Suprapubic skin (tissue), 4 donors: ENCODE measurements at regions not wholly inside any gene's neighbourhood (a gene's known extent, or its start where the extent isn't known, plus 50 kb on each side); places are given as distances from the start of the nearest gene placed in this dataset.

Experiments
- DNase-seq, 2 donors: peaks; one replicate each; pipeline ENCODE4 v3.0.0-alpha.2; 2019; ENCODE audit warnings: low spot score in 2 of 2
- H3K27ac ChIP-seq: fragments of 200-600 bp; sonication (generic); one replicate; pipeline ENCODE4 v1.5.1; 2019
- H3K27me3 ChIP-seq: fragments of 200-600 bp; sonication (generic); one replicate; pipeline ENCODE4 v1.5.1; 2019
- H3K36me3 ChIP-seq: fragments of 200-600 bp; sonication (generic); one replicate; pipeline ENCODE4 v1.5.1; 2019
- H3K4me1 ChIP-seq: fragments of 200-600 bp; sonication (generic); one replicate; pipeline ENCODE4 v1.5.1; 2019
- H3K4me3 ChIP-seq: fragments of 200-600 bp; sonication (generic); one replicate; pipeline ENCODE4 v1.5.1; 2019; ENCODE audit warnings: mild to moderate bottlenecking
- H3K9me3 ChIP-seq: fragments of 200-600 bp; sonication (generic); one replicate; pipeline ENCODE4 v1.5.1; 2019
- EP300 ChIP-seq: sonication (generic); formaldehyde crosslinking; IDR thresholded peaks from one replicate; pipeline ENCODE4 v1.6.1; 2017; ENCODE audit warnings: antibody characterized with exemption
- POLR2A ChIP-seq, 2 donors: fragments of 450-650 bp; IDR thresholded peaks; one replicate each; pipeline ENCODE4 v1.6.1; 2017; ENCODE audit warnings: antibody characterized with exemption in 2 of 2, mild to moderate bottlenecking in 2 of 2, moderate library complexity in 2 of 2
- POLR2AphosphoS5 ChIP-seq, 3 donors: sonication (generic); formaldehyde crosslinking; IDR thresholded peaks; one replicate each; pipeline ENCODE4 v1.6.1; 2017; ENCODE audit warnings: antibody characterized with exemption in 3 of 3
- WGBS: methylation state at CpG from one replicate; pipeline ENCODE4 v1.1.5; 2018; 5-methylcytosine and 5-hydroxymethylcytosine counted together
- TF ChIP-seq, protein P1 (sequence below), 2 donors: fragments of 200-600 bp in 1 of 2; fragments of 450-650 bp in 1 of 2; sonication (generic) in 1 of 2; IDR thresholded peaks; one replicate each; pipeline ENCODE4 v1.5.1; 2016 to 2019; ENCODE audit warnings: antibody characterized with exemption in 2 of 2, mild to moderate bottlenecking in 1 of 2, moderate library complexity in 1 of 2

DNA sequence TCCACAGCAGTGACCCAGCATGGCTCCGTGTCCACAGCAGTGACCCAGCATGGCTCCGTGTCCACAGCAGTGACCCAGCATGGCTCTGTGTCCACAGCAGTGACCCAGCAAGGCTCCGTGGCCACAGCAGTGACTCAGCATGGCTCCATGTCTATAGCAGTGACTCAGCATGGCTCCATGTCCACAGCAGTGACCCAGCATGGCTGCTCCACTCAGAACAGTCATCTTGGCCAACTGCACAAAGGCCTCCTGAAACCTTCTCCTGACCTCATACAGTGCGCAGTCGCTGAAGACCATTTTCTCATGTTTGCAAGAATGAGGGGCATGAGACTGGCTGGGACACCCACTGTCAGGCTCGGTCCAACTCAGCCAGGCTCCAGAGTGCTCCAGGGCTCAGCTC is 333.4 kb upstream of the RAB6C start:
- WGBS, result 77% methylated on average over 3 of the region's 6 CpGs
- DNase-seq, result no peak
- no peaks in the 10 kb centered on the region for H3K4me1 ChIP-seq
- no peak overlapping the region for H3K27ac ChIP-seq
- TF ChIP-seq POLR2AphosphoS5 (IDR thresholded peaks at IDR 0.05) (no peak), POLR2A (IDR thresholded peaks at IDR 0.05) (no peak), EP300 (no peak)
- TF ChIP-seq, protein P1, sequence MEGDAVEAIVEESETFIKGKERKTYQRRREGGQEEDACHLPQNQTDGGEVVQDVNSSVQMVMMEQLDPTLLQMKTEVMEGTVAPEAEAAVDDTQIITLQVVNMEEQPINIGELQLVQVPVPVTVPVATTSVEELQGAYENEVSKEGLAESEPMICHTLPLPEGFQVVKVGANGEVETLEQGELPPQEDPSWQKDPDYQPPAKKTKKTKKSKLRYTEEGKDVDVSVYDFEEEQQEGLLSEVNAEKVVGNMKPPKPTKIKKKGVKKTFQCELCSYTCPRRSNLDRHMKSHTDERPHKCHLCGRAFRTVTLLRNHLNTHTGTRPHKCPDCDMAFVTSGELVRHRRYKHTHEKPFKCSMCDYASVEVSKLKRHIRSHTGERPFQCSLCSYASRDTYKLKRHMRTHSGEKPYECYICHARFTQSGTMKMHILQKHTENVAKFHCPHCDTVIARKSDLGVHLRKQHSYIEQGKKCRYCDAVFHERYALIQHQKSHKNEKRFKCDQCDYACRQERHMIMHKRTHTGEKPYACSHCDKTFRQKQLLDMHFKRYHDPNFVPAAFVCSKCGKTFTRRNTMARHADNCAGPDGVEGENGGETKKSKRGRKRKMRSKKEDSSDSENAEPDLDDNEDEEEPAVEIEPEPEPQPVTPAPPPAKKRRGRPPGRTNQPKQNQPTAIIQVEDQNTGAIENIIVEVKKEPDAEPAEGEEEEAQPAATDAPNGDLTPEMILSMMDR (IDR thresholded peaks at IDR 0.05), result no peak
- no peak overlapping the region for H3K4me3 ChIP-seq
- no peaks in the 10 kb centered on the region for H3K9me3 ChIP-seq
- no peaks in the 10 kb centered on the region for H3K36me3 ChIP-seq
- H3K27me3 ChIP-seq, result peaks cover 4% of the 10 kb centered on the region

DNA sequence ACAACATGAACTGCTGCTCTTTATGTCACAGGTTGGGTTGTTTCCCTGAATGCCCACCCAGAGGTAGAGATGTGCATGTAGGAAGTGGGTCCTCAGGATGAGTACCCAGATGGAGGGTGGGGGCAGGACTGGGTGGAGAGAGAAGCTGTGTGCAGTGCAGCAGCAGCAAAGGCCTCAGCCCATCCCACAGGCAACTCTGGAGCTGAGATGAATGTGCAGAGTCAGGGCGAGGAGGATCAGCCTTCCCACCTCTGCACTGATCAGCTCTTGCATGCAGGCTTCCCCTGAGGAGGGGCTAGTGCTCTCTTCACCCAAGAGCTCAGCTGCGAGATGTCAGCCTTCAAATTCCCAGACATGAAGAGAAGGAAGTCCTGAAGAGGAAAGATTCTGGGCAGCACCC is 326.2 kb upstream of the RAB6C start:
- WGBS, result 79% methylated on average over 2 of the region's 2 CpGs
- H3K36me3 ChIP-seq, result no peaks in the 10 kb centered on the region
- H3K9me3 ChIP-seq, result peaks cover under 1% of the 10 kb centered on the region
- no peak for DNase-seq
- H3K4me3 ChIP-seq, result no peak overlapping the region
- H3K4me1 ChIP-seq, result no peaks in the 10 kb centered on the region
- TF ChIP-seq POLR2A (IDR thresholded peaks at IDR 0.05), result no peak
- TF ChIP-seq, protein P1 (IDR thresholded peaks at IDR 0.05), result no peak
- TF ChIP-seq EP300, result no peak
- H3K27ac ChIP-seq, result no peak overlapping the region
- H3K27me3 ChIP-seq, result peaks cover 4% of the 10 kb centered on the region

DNA sequence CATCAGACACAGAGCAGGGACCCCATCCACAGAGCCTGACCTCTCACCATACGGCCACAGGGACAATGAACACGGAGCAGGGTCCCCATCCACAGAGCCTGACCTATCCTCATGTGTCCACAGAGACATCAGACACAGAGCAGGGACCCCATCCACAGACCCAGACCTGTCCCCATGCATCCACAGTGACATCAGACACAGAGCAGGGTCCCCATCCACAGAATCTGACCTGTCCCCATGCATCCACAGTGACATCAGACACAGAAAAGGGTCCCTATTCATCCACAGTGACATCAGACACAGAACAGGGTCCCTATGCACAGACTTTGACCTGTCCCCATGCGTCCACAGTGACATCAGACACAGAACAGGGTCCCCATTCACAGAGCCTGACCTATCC is 325.1 kb upstream of the RAB6C start:
- Histone ChIP-seq H3K9me3 (peaks cover 7% of the 10 kb centered on the region), H3K4me1 (no peaks in the 10 kb centered on the region), H3K27me3 (no peaks in the 10 kb centered on the region), H3K27ac (no peak overlapping the region), H3K4me3 (no peak overlapping the region), H3K36me3 (no peaks in the 10 kb centered on the region)
- WGBS, result 66% methylated on average over 3 of the region's 3 CpGs
- no peak for DNase-seq
- no peak for TF ChIP-seq POLR2A (IDR thresholded peaks at IDR 0.05)
- TF ChIP-seq EP300, result no peak
- no peak for TF ChIP-seq POLR2AphosphoS5 (IDR thresholded peaks at IDR 0.05)
- TF ChIP-seq, protein P1 (IDR thresholded peaks at IDR 0.05), result no peak

GRCh38 chr2:129656081-129656598 is 323.3 kb upstream of the RAB6C start:
- no peak for DNase-seq
- Histone ChIP-seq H3K4me1 (no peaks in the 10 kb centered on the region), H3K9me3 (peaks cover 7% of the 10 kb centered on the region), H3K27ac (no peak overlapping the region), H3K36me3 (no peaks in the 10 kb centered on the region), H3K4me3 (no peak overlapping the region), H3K27me3 (no peaks in the 10 kb centered on the region)
- 60% methylated on average over 6 of the region's 6 CpGs for WGBS
- TF ChIP-seq, protein P1 (IDR thresholded peaks at IDR 0.05), result no peak
- TF ChIP-seq EP300 (no peak), POLR2A (IDR thresholded peaks at IDR 0.05) (no peak)

DNA sequence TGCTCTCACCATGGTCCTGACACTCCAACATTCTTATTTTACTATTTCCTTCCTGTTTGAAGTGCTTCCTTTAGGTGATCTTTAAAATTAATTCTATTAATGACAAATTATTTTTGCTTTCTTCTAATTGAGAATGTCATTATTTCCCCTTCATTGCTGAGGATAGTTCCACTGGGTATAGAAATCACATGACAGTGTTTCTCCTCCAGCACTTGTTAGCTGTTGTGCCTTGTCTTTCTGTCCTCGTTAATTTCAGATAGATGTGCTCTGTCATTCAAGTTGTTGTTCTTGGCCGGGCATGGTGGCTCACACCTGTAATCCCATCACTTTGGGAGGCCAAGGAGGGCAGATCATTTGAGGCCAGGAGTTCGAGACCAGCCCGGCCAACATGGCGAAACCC is 321.0 kb upstream of the RAB6C start:
- no peaks in the 10 kb centered on the region for H3K27me3 ChIP-seq
- no peak overlapping the region for H3K27ac ChIP-seq
- H3K4me3 ChIP-seq, result no peak overlapping the region
- no peak for DNase-seq
- peaks cover 7% of the 10 kb centered on the region for H3K9me3 ChIP-seq
- H3K36me3 ChIP-seq, result no peaks in the 10 kb centered on the region
- WGBS, result 94% methylated on average over 5 of the region's 5 CpGs
- no peaks in the 10 kb centered on the region for H3K4me1 ChIP-seq
- TF ChIP-seq POLR2A (IDR thresholded peaks at IDR 0.05), result no peak
- TF ChIP-seq EP300, result no peak
- TF ChIP-seq, protein P1 (IDR thresholded peaks at IDR 0.05), result no peak
- no peak for TF ChIP-seq POLR2AphosphoS5 (IDR thresholded peaks at IDR 0.05)
